ENCODE measurements at regions not wholly inside any gene's neighbourhood (a gene's known extent, or its start where the extent isn't known, plus 50 kb on each side); places are given as distances from the start of the nearest gene placed in this dataset.
"Not testable (repeated sequence)": the region's sequence is repeated elsewhere in the genome, so short reads cannot be mapped to it uniquely, and the experiment has no call there.

GRCh38 chr13:63337041-63337440 lies 1921.4 kb upstream of the PCDH20 start:
- DNase-seq (ENCODE audit: low spot score), result no peak

- no peak for DNase-seq (ENCODE audit: low spot score)
Observed at GRCh38 chr13:63336549-63336948, 1920.9 kb upstream of the PCDH20 start.

DNA sequence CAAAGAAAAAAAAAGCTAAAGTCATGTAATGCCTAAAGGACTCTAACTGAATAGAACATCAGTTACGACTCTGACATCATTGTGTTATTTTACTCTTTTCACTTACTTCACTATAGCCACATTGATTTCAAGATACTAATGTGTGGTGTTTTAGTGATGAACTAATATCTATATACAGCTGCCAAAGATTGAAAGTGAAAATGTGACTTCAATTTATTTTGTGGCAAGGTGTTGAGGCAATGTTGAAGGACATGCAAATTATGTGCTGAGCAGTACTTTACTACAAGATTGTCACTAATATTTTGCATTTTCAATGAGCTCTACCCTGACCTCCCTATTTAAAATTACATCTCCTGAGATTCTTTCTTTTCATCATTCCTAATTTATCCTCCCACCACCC lies 1911.9 kb upstream of the PCDH20 start:
- no peak for DNase-seq (ENCODE audit: low spot score)

DNA sequence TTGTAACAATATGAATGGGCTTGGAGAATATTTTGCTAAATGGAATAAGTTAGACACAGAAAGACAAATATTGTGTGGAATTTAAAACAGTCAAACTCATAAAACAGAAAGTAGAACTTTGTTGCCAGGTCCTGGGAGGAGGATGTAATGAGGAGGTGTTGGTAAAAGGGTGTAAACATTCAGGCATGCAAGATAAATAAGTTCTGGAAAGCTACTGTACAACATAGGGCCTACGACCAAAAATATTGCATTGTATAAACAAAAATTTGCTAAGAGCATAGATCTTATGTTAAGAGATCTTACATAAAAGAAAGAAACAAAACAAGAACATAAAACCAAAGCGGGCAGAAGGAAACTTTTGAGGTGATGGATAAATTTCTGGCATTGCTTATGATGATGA lies 1907.8 kb upstream of the PCDH20 start:
- no peak for DNase-seq (ENCODE audit: low spot score)

DNA sequence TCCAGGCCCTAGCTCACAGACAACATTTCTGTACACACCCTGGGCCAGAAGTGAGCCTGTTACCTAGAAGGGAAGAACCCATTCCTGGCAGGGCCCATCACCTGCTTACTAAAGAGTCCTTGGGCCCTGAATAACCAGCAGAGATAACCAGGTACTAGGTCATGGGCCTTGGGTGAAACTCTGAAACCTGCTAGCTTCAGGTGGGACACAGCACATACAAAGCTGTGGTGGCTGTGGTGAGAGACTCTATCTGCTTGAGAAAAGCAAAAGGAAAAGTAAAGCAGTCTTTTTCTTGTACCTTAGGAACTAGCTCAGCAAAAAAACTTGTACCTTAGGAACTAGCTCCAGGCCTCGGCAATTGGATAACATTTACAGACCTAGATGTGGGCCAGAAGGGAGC lies 1895.9 kb upstream of the PCDH20 start:
- DNase-seq (ENCODE audit: low spot score), result no peak

DNA sequence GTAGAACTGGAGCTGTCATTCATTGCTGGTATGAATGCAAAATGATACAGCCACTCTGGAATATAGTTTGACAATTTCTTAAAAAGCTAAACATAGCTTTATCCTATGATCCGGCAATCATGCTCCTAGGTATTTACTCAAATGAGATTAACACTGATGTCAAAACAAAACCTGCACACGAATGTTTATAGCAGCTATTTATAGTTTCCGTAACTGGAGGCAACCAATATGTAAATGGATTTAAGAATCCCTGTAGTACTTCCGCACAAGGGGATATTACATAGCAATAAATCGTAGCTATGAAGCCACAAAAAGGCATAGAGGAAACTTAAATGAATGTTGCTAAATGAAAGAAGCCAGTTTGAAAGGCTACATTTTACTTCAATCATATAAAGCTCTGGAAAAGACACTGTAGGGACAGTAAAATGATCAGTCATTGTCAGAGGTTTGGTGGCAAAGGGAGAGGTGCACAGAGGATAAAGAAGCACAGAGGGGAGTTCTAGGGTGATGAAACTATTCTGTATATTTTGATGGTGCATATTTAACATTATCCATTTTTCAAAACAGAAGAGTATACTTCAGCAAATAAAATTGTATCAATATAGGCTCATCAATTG lies 1893.0 kb upstream of the PCDH20 start:
- no peak for DNase-seq (ENCODE audit: low spot score)

DNA sequence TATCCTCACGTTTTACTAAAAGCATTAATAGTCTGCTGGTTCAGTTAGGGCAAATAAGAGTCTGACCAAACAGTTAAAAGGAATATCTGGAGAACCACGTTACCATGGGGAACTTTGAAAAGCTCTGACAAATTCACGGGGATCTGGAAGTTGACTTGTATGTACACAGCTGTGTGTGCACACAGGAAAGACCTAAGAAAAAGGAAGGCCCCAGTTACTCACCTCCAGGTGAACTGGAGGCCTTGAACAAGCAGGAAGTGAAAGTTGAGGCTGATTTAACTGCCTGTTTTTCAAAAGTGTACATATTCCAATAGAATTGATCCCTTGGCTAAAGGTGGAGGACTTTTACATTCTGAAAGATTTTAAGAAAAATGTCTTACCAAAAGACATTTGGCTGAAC lies 1891.6 kb upstream of the PCDH20 start:
- no peak for DNase-seq (ENCODE audit: low spot score)

DNA sequence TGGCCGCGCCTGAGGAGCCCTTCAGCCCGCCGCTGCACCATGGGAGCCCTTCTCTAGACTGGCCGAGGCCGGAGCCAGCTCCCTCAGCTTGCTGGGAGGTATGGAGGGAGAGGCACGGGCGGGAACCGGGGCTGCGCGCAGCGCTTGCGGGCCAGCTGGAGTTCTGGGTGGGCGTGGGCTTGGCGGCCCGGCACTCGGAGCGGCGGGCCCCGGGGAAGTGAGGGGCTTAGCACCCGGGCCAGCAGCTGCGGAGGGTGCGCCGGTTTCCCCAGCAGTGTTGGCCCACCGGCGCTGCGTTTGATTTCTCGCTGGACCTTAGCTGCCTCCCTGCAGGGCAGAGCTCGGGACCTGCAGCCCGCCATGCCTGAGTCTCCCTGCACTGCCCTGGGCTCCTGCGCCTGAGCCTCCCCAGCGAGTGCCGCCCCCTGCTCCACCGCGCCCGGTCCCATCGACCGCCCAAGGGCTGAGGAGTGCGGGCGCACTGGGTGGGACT lies 1890.0 kb upstream of the PCDH20 start:
- DNase-seq (ENCODE audit: low spot score), result no peak

DNA sequence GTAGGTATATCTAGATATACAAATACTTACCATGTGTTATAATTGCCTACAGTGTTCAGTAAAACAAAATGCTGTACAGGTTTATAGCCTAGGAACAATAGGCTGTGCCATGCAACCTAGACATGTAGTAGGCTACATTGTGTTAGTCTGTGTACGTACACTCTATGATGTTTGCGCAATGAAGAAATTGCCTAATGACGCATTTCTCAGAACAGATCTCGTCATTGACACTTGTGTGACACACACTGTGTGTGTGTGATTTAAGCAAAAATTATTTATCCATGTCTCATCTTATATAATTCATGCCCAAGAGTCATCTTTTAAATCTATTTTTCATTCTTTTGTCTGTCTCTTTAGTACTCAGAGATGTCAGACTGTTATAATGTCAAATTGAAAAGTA lies 1888.8 kb upstream of the PCDH20 start:
- DNase-seq (ENCODE audit: low spot score), result no peak

DNA sequence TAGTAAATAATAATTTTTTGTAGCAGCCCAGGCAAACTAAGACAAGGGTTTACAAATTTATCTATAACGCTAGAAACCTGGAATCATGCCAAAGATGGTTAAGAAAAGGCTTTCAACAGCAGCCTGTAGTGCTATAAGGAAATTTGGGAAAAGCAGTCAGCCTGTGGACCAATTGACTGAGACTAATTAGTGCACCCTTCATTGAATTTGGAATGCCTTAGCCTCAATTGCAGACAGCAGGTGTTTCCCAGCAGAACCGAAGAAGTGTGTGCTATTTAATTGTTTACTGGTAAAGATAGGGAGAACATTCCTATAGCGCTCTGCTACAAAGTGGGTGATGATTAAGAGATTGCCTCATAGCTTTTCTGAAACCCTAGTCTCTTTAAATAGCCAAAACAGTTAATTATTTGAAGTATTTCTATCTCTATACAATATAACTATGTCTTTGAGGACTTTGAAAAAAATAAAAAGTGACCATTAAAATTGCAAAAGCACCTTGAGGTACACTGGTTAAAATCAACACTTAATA lies 1884.3 kb upstream of the PCDH20 start:
- DNase-seq (ENCODE audit: low spot score), result no peak

GRCh38 chr13:63297163-63297562 lies 1881.5 kb upstream of the PCDH20 start:
- no peak for DNase-seq (ENCODE audit: low spot score)

DNA sequence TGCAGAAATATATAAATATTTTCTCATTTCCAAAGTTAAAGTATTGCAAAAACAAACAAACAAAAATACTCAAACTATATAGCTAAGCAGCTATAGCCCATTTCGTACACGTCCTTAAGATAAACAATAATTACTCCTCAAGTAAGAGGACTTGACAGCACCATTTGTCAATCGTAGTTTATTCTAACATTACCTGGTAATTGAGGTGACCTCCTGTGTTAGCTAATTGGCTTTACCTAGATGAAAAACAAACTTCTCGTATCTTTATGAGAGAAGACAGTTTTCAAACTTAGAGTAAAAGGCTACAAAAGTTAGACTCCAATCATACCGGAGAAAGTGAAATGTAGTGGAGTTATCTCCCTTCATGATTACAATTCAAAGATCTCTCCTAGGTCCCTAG lies 1876.1 kb upstream of the PCDH20 start:
- DNase-seq (ENCODE audit: low spot score), result no peak

DNA sequence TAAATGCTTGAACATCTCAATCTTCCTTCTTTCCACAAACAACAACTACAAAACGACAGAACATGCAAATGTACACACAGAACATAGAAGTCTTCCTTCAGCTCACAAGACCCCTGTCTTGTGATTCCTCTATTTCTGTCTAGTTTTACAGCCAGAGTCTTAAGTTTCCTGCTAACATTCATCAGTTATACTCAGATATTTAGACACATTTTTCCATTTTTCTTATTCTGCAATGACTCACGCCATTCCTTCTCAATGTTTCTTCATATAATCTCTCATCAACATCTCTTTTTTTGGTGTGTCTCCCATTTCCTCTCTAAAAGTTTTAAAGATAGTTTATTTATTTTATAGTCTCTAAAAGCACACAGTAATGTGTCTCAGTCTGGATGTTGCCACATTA lies 1872.9 kb upstream of the PCDH20 start:
- DNase-seq (ENCODE audit: low spot score), result no peak

DNA sequence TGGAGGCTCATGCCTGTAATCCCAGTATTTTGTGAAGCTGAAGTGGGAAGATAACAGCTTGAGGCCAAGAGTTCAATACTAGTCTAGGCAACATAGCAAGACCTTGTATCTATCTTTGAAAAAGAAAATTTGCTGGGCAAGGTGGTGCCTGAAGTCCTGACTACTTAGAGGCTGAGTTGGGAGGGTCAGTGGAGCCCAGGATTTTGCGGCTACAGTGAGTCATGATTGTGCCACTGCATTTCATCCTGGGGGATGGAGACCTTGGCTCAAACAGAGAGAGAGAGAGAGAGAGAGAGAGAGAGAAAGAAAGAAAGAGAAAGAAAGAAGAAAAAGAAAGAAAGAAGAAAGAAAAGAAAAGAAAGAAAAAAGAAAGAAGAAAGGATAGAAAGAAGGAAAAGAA lies 1872.3 kb upstream of the PCDH20 start:
- DNase-seq (ENCODE audit: low spot score), result no peak

GRCh38 chr13:63285426-63285825 lies 1869.8 kb upstream of the PCDH20 start:
- no peak for DNase-seq (ENCODE audit: low spot score)

GRCh38 chr13:63279136-63279535 lies 1863.5 kb upstream of the PCDH20 start:
- no peak for DNase-seq (ENCODE audit: low spot score)

- DNase-seq (ENCODE audit: low spot score), result no peak
Observed at GRCh38 chr13:63274772-63275171, 1859.1 kb upstream of the PCDH20 start.

DNA sequence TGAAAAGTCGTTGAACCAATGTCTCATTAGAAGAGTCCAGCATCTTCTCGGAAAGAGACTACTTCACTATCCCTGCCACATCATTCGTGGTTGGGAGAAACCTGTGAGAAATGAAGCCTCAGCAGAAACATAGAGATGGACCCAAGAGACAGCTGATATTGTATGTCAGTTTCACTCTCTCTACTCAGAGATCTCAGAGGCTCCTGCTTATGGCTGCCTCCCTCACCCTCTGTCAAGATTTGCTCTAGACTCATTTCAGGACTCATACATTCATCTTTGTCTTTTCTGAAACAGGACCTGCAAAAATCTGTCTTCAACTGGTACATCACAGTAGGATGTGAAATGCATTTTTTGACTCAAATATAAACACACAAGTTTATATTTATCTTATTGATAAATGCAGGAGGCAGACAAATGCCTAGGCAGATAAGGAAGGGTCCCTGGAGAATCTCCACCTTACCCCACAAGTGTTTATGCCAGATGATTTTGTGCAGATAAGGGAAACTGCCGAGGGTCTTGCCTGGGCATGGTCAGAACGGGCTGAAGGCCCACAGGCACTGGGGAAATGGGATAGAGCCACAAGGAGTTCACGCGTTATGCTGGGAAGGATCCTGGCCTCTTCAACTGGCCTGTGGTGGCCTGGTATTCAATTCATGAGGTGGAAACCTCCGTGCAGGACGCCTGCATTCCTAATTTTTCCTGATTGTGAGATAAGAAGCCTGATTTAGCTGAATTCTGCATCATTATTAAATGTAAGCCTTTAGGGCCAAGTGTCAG lies 1834.0 kb upstream of the PCDH20 start:
- DNase-seq (ENCODE audit: low spot score), result no peak

DNA sequence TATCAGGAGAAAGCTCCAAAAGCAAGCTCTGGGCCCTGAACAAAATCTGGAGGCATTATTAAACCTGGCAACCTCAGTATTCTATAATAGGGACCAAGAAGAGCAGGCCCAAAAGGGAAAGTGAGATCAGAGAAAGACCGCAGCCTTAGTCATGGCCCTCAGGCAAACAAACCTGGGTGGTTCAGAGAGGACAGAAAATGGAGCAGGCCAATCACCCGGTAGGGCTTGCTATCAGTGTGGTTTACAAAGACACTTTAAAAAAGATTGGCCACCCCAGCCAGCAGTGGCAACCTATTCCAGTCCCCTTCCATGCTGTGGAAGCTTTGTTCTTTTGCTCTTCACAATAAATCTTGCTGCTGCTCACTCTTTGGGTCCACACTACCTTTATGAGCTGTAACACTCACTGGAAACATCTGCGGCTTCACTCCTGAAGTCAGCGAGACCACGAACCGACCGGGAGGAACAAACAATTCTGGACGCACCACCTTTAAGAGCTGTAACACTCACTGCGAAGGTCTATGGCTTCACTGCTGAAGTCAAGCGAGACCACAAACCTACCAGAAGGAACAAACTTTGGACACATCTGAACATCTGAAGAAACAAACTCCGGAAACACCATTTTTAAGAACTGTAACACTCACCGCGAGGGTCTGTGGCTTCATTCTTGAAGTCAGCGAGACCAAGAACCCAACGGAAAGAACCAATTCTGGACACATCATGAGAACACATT lies 1821.2 kb upstream of the PCDH20 start:
- not testable (repeated sequence) for DNase-seq (ENCODE audit: low spot score)

DNA sequence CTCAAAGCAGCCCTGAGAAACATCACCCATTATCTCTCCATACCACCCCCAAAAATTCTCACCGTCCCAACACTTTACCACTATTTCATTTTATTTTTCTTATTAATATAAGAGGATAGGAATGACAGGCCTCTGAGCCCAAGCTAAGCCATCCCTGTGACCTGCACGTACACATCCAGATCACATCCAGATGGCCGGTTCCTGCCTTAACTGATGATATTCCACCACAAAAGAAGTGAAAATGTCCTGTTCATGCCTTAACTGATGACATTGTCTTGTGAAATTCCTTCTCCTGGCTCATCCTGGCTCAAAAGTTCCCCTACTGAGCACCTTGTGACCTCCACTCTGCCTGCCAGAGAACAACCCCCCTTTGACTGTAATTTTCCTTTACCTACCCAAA lies 1802.9 kb upstream of the PCDH20 start:
- DNase-seq (ENCODE audit: low spot score), result not testable (repeated sequence)

GRCh38 chr13:63209330-63210017 lies 1793.8 kb upstream of the PCDH20 start:
- DNase-seq (ENCODE audit: low spot score), result no peak

GRCh38 chr13:63208826-63209225 lies 1793.2 kb upstream of the PCDH20 start:
- no peak for DNase-seq (ENCODE audit: low spot score)

Measured in SW480 (cell line).